ENCODE measurements at regions not wholly inside any gene's neighbourhood (a gene's known extent, or its start where the extent isn't known, plus 50 kb on each side); places are given as distances from the start of the nearest gene placed in this dataset.

DNA sequence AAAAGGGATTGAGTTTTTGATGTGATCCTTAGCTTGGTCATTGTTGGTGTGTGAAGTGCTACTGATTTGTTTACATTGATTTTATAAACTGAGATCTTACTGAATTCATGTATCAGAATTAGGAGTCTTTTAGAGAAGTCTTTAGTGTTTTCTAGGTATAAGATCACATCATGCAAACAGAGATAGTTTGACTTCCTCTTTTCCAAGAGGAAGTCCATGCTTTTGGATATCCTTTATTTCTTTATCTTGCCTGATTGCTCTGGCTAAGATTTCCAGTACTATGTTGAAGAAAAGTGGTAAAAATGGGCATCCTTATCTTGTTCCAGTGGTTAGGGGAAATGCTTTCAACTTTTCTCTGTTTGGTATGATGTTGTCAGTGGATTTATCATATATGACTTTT, 561.2 kb upstream of the SLITRK1 start:
- H3K27me3 ChIP-seq = no peaks in the 10 kb centered on the region
- DNase-seq (no peak), ATAC-seq (no peak)
- H3K27ac ChIP-seq = no peak overlapping the region
- no peaks in the 10 kb centered on the region for H3K36me3 ChIP-seq
- intact Hi-C loops (cut with DNase I; ENCODE audit: low total_unique reads) (no loop called here), in situ Hi-C loops (cut with MboI; ENCODE audit: low sequenced_read_pairs in 4 of 4) (no loop called here)
- no peaks in the 10 kb centered on the region for H3K9me3 ChIP-seq
- H3K4me3 ChIP-seq = no peak overlapping the region
- H3K4me1 ChIP-seq = no peaks in the 10 kb centered on the region
- TF ChIP-seq CTCF (IDR thresholded peaks at IDR 0.05 in 4 of 5, conservative IDR thresholded peaks at IDR 0.05 in 1 of 5) (no peak), POLR2A (IDR thresholded peaks at IDR 0.05) (no peak)

GRCh38 chr13:84439108-84439507, 556.8 kb upstream of the SLITRK1 start:
- no peaks in the 10 kb centered on the region for H3K36me3 ChIP-seq
- intact Hi-C loops (cut with DNase I; ENCODE audit: low total_unique reads) = no loop called here
- H3K4me1 ChIP-seq = no peaks in the 10 kb centered on the region
- DNase-seq (no peak), ATAC-seq (no peak)
- H3K27me3 ChIP-seq = no peaks in the 10 kb centered on the region
- no peak overlapping the region for H3K4me3 ChIP-seq
- no peaks in the 10 kb centered on the region for H3K9me3 ChIP-seq
- no peak for TF ChIP-seq POLR2A (IDR thresholded peaks at IDR 0.05)
- TF ChIP-seq CTCF (IDR thresholded peaks at IDR 0.05 in 4 of 5, conservative IDR thresholded peaks at IDR 0.05 in 1 of 5) = no peak
- in situ Hi-C loops (cut with MboI; ENCODE audit: low sequenced_read_pairs in 4 of 4) = no loop called here
- H3K27ac ChIP-seq = no peak overlapping the region

DNA sequence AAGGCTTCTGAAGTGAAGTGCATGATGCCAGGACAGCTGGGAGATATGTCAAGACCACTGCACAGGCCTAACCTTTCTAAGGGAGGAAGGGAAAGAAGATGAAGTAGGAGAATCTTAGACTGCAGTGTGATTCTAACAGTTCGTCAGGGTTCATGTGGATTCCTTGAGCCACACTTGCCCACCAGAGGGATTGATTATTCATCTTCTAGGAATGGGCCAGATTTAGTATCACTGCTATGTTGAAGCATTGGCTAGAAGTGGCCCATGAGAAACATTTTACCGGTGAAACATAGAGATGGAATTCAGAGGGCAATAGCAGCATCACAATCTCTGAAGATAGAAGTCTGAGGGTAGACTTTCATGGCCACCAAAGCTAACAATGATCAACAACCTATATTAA, 550.8 kb upstream of the SLITRK1 start:
- no peaks in the 10 kb centered on the region for H3K36me3 ChIP-seq
- no peaks in the 10 kb centered on the region for H3K27me3 ChIP-seq
- ATAC-seq = no peak
- H3K4me3 ChIP-seq = no peak overlapping the region
- H3K9me3 ChIP-seq = no peaks in the 10 kb centered on the region
- in situ Hi-C loops (cut with MboI; ENCODE audit: low sequenced_read_pairs in 4 of 4) = no loop called here
- no peaks in the 10 kb centered on the region for H3K4me1 ChIP-seq
- TF ChIP-seq POLR2A (IDR thresholded peaks at IDR 0.05) = no peak
- TF ChIP-seq CTCF (IDR thresholded peaks at IDR 0.05 in 4 of 5, conservative IDR thresholded peaks at IDR 0.05 in 1 of 5) = no peak
- H3K27ac ChIP-seq = no peak overlapping the region
- intact Hi-C loops (cut with DNase I; ENCODE audit: low total_unique reads) = no loop called here
- DNase-seq = no peak

DNA sequence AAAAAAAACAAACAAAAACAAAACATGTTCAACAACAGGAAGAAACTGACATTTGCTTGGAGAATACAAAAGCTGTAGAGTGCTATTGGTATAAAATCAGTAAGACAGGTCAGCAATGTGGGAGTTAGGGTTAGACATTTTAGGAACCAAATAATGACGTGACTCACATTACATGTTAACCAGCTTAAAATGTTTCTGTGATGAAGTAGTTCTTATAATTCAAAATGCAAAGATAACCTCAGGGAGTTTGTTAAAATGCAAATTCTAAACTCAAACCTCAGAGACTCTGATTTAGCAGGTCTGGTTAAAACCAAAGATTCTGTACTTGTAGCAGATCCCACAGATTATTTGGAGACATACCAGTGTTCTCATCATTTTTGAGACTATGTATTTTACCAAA, 549.4 kb upstream of the SLITRK1 start:
- intact Hi-C loops (cut with DNase I; ENCODE audit: low total_unique reads) = no loop called here
- no peaks in the 10 kb centered on the region for H3K9me3 ChIP-seq
- H3K4me1 ChIP-seq = no peaks in the 10 kb centered on the region
- H3K27ac ChIP-seq = no peak overlapping the region
- in situ Hi-C loops (cut with MboI; ENCODE audit: low sequenced_read_pairs in 4 of 4) = no loop called here
- no peak for DNase-seq
- TF ChIP-seq POLR2A (IDR thresholded peaks at IDR 0.05) (no peak), CTCF (IDR thresholded peaks at IDR 0.05 in 4 of 5, conservative IDR thresholded peaks at IDR 0.05 in 1 of 5) (no peak)
- no peak overlapping the region for H3K4me3 ChIP-seq
- H3K27me3 ChIP-seq = no peaks in the 10 kb centered on the region
- H3K36me3 ChIP-seq = no peaks in the 10 kb centered on the region
- ATAC-seq = no peak

- TF ChIP-seq POLR2A (IDR thresholded peaks at IDR 0.05) = no peak
- no peak for TF ChIP-seq CTCF (IDR thresholded peaks at IDR 0.05 in 4 of 5, conservative IDR thresholded peaks at IDR 0.05 in 1 of 5)
- no peak for DNase-seq
- Histone ChIP-seq H3K27ac (no peak overlapping the region), H3K4me3 (no peak overlapping the region), H3K27me3 (no peaks in the 10 kb centered on the region), H3K4me1 (no peaks in the 10 kb centered on the region), H3K36me3 (no peaks in the 10 kb centered on the region), H3K9me3 (no peaks in the 10 kb centered on the region)
- intact Hi-C loops (cut with DNase I; ENCODE audit: low total_unique reads) (no loop called here), in situ Hi-C loops (cut with MboI; ENCODE audit: low sequenced_read_pairs in 4 of 4) (no loop called here)
- no peak for ATAC-seq
Observed at GRCh38 chr13:84430446-84430845, 548.2 kb upstream of the SLITRK1 start.
